Uterus (tissue), 2 donors: ENCODE measurements at regions not wholly inside any gene's neighbourhood (a gene's known extent, or its start where the extent isn't known, plus 50 kb on each side); places are given as distances from the start of the nearest gene placed in this dataset.

Source experiments
- POLR2A ChIP-seq, 2 donors: fragments of 450-650 bp; IDR thresholded peaks; one replicate each; pipeline ENCODE4 v1.6.1; 2016; ENCODE audit warnings: antibody characterized with exemption in 2 of 2, mild to moderate bottlenecking in 1 of 2, moderate library complexity in 1 of 2
- TF ChIP-seq, protein P1 (sequence below), 4 experiments: fragments of 200-600 bp in 2 of 4; fragments of 450-650 bp in 2 of 4; sonication (generic) in 2 of 4; IDR thresholded peaks; one replicate each; pipeline ENCODE4 v1.5.1; 2016 to 2019; ENCODE audit warnings: antibody characterized with exemption in 4 of 4, mild to moderate bottlenecking in 2 of 4, moderate library complexity in 1 of 4

DNA sequence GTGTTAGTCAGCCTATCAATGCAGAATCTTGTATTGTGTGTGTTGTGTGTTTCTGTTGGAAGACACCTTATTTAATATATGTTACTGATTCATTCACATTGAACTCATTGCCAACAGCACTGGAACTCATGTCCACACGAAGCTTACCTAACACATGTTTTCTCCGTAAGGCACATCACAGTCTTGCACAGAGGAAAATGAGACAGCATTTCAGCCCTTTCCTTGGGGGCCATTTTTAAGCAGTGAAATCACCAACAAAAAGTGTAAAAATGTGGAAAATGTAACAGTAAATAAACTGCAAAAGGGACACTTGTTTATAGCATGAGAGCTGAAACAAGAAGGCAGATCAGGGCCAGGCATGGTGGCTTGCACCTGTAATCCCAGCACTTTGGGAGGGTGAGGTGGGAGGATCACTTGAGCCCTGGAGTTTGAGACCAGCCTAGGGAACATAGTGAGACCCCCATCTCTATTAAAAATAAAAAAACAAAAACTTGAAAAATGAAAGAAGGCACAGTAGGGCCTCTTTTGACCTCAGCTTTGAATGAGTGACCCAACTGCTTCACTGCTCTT is 306.0 kb downstream of the MYCN start:
- TF ChIP-seq, protein P1, sequence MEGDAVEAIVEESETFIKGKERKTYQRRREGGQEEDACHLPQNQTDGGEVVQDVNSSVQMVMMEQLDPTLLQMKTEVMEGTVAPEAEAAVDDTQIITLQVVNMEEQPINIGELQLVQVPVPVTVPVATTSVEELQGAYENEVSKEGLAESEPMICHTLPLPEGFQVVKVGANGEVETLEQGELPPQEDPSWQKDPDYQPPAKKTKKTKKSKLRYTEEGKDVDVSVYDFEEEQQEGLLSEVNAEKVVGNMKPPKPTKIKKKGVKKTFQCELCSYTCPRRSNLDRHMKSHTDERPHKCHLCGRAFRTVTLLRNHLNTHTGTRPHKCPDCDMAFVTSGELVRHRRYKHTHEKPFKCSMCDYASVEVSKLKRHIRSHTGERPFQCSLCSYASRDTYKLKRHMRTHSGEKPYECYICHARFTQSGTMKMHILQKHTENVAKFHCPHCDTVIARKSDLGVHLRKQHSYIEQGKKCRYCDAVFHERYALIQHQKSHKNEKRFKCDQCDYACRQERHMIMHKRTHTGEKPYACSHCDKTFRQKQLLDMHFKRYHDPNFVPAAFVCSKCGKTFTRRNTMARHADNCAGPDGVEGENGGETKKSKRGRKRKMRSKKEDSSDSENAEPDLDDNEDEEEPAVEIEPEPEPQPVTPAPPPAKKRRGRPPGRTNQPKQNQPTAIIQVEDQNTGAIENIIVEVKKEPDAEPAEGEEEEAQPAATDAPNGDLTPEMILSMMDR (IDR thresholded peaks at IDR 0.05): no peak
- no peak for TF ChIP-seq POLR2A (IDR thresholded peaks at IDR 0.05)
